ENCODE measurements at regions not wholly inside any gene's neighbourhood (a gene's known extent, or its start where the extent isn't known, plus 50 kb on each side); places are given as distances from the start of the nearest gene placed in this dataset.

- FAIRE-seq = no peak
- BruUV-seq (replicated peaks) = no TSS peak
- no peak overlapping the region for H2AFZ ChIP-seq (ENCODE audit: low read length)
- no peak overlapping the region for H3K4me3 ChIP-seq (replicated peaks in 1 of 3; ENCODE audit: insufficient read depth in 1 of 3, low read depth in 2 of 3, low read length in 3 of 3)
- POLR2A ChIA-PET = no interaction called here
- no peaks in the 10 kb centered on the region for H4K20me1 ChIP-seq (ENCODE audit: insufficient read depth, low read length)
- no peaks in the 10 kb centered on the region for H3K36me3 ChIP-seq (replicated peaks in 1 of 2; ENCODE audit: control insufficient read depth in 1 of 2, insufficient read depth in 2 of 2, low read length in 2 of 2)
- in situ Hi-C loops (cut with HindIII; ENCODE audit: extremely low pct_ligation_motif_present, low pct_unique_long_range_greater_than_20kb) (no loop called here), intact Hi-C loops (cut with micrococcal nuclease; ENCODE audit: unreplicated experiment) (no loop called here)
- CTCF ChIA-PET (ENCODE audit: low intra/inter-chr PET ratio, low total read pairs) = no interaction called here
- no peak overlapping the region for H3K27ac ChIP-seq (ENCODE audit: extremely low read length, insufficient read depth, low read length)
- WGBS (ENCODE audit: low lambda C conversion rate) = 4% methylated on average over 1 of the region's 1 CpG
- no peak for ATAC-seq
- no peaks in the 10 kb centered on the region for H3K4me1 ChIP-seq (ENCODE audit: insufficient read depth, low read length)
- H3K4me2 ChIP-seq (ENCODE audit: low read depth, low read length) = no peak overlapping the region
- TF ChIP-seq ZBTB42 (CRISPR knock-in tag; IDR thresholded peaks at IDR 0.05) (no peak), TARDBP (CRISPR knock-in tag; IDR thresholded peaks at IDR 0.05) (no peak), ZNF670 (CRISPR knock-in tag; IDR thresholded peaks at IDR 0.05; ENCODE audit: borderline replicate concordance) (no peak), ZNF644 (CRISPR knock-in tag; IDR thresholded peaks at IDR 0.05; ENCODE audit: low read depth) (no peak), SIX1 (CRISPR knock-in tag; IDR thresholded peaks at IDR 0.05; ENCODE audit: borderline replicate concordance) (no peak), ASH2L (IDR thresholded peaks at IDR 0.05; ENCODE audit: insufficient read length, low read depth, low read length) (no peak), CREBL2 (CRISPR knock-in tag; IDR thresholded peaks at IDR 0.05; ENCODE audit: borderline replicate concordance) (no peak), MED8 (CRISPR knock-in tag; IDR thresholded peaks at IDR 0.05; ENCODE audit: insufficient replicate concordance) (no peak), SYNCRIP (IDR thresholded peaks at IDR 0.05; ENCODE audit: insufficient read depth, low read depth, low read length) (no peak), IKZF4 (CRISPR knock-in tag; IDR thresholded peaks at IDR 0.05; ENCODE audit: borderline replicate concordance, low read depth, not compliant biosample characterization) (no peak), ZFP36L2 (CRISPR knock-in tag; IDR thresholded peaks at IDR 0.05) (no peak), POGZ (CRISPR knock-in tag; IDR thresholded peaks at IDR 0.05) (no peak), CHD4 (IDR thresholded peaks at IDR 0.05; ENCODE audit: borderline replicate concordance, low read length) (no peak), HOXA3 (CRISPR knock-in tag; IDR thresholded peaks at IDR 0.05) (no peak)
- no peaks in the 10 kb centered on the region for H3K9me3 ChIP-seq (ENCODE audit: low read length)
- H3K27me3 ChIP-seq (ENCODE audit: control insufficient read depth in 1 of 2, insufficient read depth in 2 of 2, low read length in 2 of 2) = no peaks in the 10 kb centered on the region
- H3K9ac ChIP-seq (ENCODE audit: insufficient read depth, low read depth, low read length) = no peak overlapping the region
- DNase-seq (ENCODE audit: low spot score) = no peak
- H3K79me2 ChIP-seq (ENCODE audit: insufficient read depth, low read length) = no peaks in the 10 kb centered on the region
Observed at GRCh38 chr4:177235026-177235425, 74.6 kb upstream of the NEIL3 start.
